Fibroblast of the aortic adventitia (primary cell): ENCODE measurements at regions not wholly inside any gene's neighbourhood (a gene's known extent, or its start where the extent isn't known, plus 50 kb on each side); places are given as distances from the start of the nearest gene placed in this dataset.

Experiments used
- DNase-seq: peaks from one replicate; pipeline ENCODE4 v3.0.0-alpha.2; 2010; ENCODE audit warnings: low read depth
- H3K4me3 ChIP-seq: 2 replicates; pipeline ENCODE4 v1.5.1; 2011; ENCODE audit warnings: low read depth, mild to moderate bottlenecking, control low read depth, low read length, moderate library complexity
- CTCF ChIP-seq: IDR thresholded peaks from 2 replicates; pipeline ENCODE4 v1.5.1; 2011; ENCODE audit warnings: mild to moderate bottlenecking, low read length, control low read depth, inconsistent platforms; ENCODE audit not compliant: insufficient read depth

GRCh38 chr3:124043023-124043422 is 51.1 kb upstream of the ROPN1 start:
- DNase-seq: no peak
- no peak for TF ChIP-seq CTCF
- no peak overlapping the region for H3K4me3 ChIP-seq

- no peak for TF ChIP-seq CTCF
- H3K4me3 ChIP-seq: no peak overlapping the region
- DNase-seq: no peak
Observed at GRCh38 chr3:124044956-124045355, 53.0 kb upstream of the ROPN1 start.

GRCh38 chr3:124048967-124049798 is 57.3 kb upstream of the ROPN1 start:
- no peak overlapping the region for H3K4me3 ChIP-seq
- DNase-seq: no peak
- no peak for TF ChIP-seq CTCF

GRCh38 chr3:124051636-124052035 is 59.7 kb upstream of the ROPN1 start:
- H3K4me3 ChIP-seq: no peak overlapping the region
- no peak for TF ChIP-seq CTCF
- DNase-seq: no peak

GRCh38 chr3:124053871-124054270 is 61.9 kb upstream of the ROPN1 start:
- TF ChIP-seq CTCF: no peak
- H3K4me3 ChIP-seq: no peak overlapping the region
- no peak for DNase-seq

GRCh38 chr3:124056846-124057245 is 64.9 kb upstream of the ROPN1 start:
- no peak for TF ChIP-seq CTCF
- no peak overlapping the region for H3K4me3 ChIP-seq
- no peak for DNase-seq

GRCh38 chr3:124057420-124057819 is 65.5 kb upstream of the ROPN1 start:
- DNase-seq: no peak
- no peak overlapping the region for H3K4me3 ChIP-seq
- TF ChIP-seq CTCF: no peak
